ENCODE measurements at regions not wholly inside any gene's neighbourhood (a gene's known extent, or its start where the extent isn't known, plus 50 kb on each side); places are given as distances from the start of the nearest gene placed in this dataset. TPM values are rescaled to one million over a fixed set of nuclear protein-coding genes. Genes with fewer than 3 reads are reported as not detected.

GRCh38 chr7:7122701-7123281 lies 59.6 kb upstream of the C1GALT1 start:
- DNase-seq (ENCODE audit: low spot score), result no peak
- TF ChIP-seq, protein P1, sequence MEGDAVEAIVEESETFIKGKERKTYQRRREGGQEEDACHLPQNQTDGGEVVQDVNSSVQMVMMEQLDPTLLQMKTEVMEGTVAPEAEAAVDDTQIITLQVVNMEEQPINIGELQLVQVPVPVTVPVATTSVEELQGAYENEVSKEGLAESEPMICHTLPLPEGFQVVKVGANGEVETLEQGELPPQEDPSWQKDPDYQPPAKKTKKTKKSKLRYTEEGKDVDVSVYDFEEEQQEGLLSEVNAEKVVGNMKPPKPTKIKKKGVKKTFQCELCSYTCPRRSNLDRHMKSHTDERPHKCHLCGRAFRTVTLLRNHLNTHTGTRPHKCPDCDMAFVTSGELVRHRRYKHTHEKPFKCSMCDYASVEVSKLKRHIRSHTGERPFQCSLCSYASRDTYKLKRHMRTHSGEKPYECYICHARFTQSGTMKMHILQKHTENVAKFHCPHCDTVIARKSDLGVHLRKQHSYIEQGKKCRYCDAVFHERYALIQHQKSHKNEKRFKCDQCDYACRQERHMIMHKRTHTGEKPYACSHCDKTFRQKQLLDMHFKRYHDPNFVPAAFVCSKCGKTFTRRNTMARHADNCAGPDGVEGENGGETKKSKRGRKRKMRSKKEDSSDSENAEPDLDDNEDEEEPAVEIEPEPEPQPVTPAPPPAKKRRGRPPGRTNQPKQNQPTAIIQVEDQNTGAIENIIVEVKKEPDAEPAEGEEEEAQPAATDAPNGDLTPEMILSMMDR (IDR thresholded peaks at IDR 0.05; ENCODE audit: unreplicated experiment), result no peak
- no peak overlapping the region for H3K4me3 Mint-ChIP-seq (ENCODE audit: unreplicated experiment)
- H3K27me3 Mint-ChIP-seq (ENCODE audit: unreplicated experiment), result peaks cover 4% of the 10 kb centered on the region
- H3K9me3 Mint-ChIP-seq (ENCODE audit: unreplicated experiment), result no peaks in the 10 kb centered on the region
- no peaks in the 10 kb centered on the region for H3K36me3 Mint-ChIP-seq (ENCODE audit: low read depth, unreplicated experiment)
- H3K27ac Mint-ChIP-seq (ENCODE audit: unreplicated experiment), result no peak overlapping the region
- H3K4me1 Mint-ChIP-seq (ENCODE audit: unreplicated experiment), result peaks cover 2% of the 10 kb centered on the region

DNA sequence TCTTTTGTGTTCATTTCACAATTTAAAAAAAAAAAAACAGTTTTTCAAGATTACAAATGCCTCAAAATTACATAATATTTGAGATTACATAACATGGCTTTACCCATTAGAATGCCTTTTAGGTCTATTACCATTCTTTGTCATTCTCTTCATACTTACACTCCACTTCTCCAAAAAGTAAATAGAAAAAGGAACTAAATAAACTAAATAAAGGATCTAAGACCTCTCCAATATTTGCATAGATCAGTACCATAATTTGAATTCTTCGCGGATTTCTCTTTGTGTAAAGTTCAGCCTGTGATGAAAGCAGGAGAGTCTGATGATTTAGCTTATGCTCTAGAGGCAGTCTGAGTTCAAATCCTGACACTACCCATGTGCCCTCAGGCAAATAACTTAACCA lies 56.4 kb upstream of the C1GALT1 start:
- Mint-ChIP-seq H3K4me3 (ENCODE audit: unreplicated experiment) (no peak overlapping the region), H3K27ac (ENCODE audit: unreplicated experiment) (no peak overlapping the region), H3K4me1 (ENCODE audit: unreplicated experiment) (peaks cover 4% of the 10 kb centered on the region), H3K36me3 (ENCODE audit: low read depth, unreplicated experiment) (no peaks in the 10 kb centered on the region), H3K9me3 (ENCODE audit: unreplicated experiment) (no peaks in the 10 kb centered on the region), H3K27me3 (ENCODE audit: unreplicated experiment) (peaks cover 4% of the 10 kb centered on the region)
- no peak for DNase-seq (ENCODE audit: low spot score)
- TF ChIP-seq, protein P1 (IDR thresholded peaks at IDR 0.05; ENCODE audit: unreplicated experiment), result no peak

GRCh38 chr7:7127773-7128172 lies 54.6 kb upstream of the C1GALT1 start:
- H3K27ac Mint-ChIP-seq (ENCODE audit: unreplicated experiment), result no peak overlapping the region
- H3K9me3 Mint-ChIP-seq (ENCODE audit: unreplicated experiment), result no peaks in the 10 kb centered on the region
- H3K4me3 Mint-ChIP-seq (ENCODE audit: unreplicated experiment), result no peak overlapping the region
- peaks cover 4% of the 10 kb centered on the region for H3K27me3 Mint-ChIP-seq (ENCODE audit: unreplicated experiment)
- no peaks in the 10 kb centered on the region for H3K36me3 Mint-ChIP-seq (ENCODE audit: low read depth, unreplicated experiment)
- H3K4me1 Mint-ChIP-seq (ENCODE audit: unreplicated experiment), result peaks cover 9% of the 10 kb centered on the region
- TF ChIP-seq, protein P1 (IDR thresholded peaks at IDR 0.05; ENCODE audit: unreplicated experiment), result no peak
- DNase-seq (ENCODE audit: low spot score), result no peak

GRCh38 chr7:7129381-7129780 lies 53.0 kb upstream of the C1GALT1 start:
- Mint-ChIP-seq H3K9me3 (ENCODE audit: unreplicated experiment) (no peaks in the 10 kb centered on the region), H3K27ac (ENCODE audit: unreplicated experiment) (no peak overlapping the region), H3K4me1 (ENCODE audit: unreplicated experiment) (peaks cover 9% of the 10 kb centered on the region), H3K36me3 (ENCODE audit: low read depth, unreplicated experiment) (no peaks in the 10 kb centered on the region), H3K27me3 (ENCODE audit: unreplicated experiment) (peaks cover 2% of the 10 kb centered on the region), H3K4me3 (ENCODE audit: unreplicated experiment) (no peak overlapping the region)
- TF ChIP-seq, protein P1 (IDR thresholded peaks at IDR 0.05; ENCODE audit: unreplicated experiment), result no peak
- DNase-seq (ENCODE audit: low spot score), result no peak

- no peak overlapping the region for H3K27ac Mint-ChIP-seq (ENCODE audit: unreplicated experiment)
- H3K36me3 Mint-ChIP-seq (ENCODE audit: low read depth, unreplicated experiment), result no peaks in the 10 kb centered on the region
- H3K9me3 Mint-ChIP-seq (ENCODE audit: unreplicated experiment), result no peaks in the 10 kb centered on the region
- peaks cover 9% of the 10 kb centered on the region for H3K4me1 Mint-ChIP-seq (ENCODE audit: unreplicated experiment)
- TF ChIP-seq, protein P1 (IDR thresholded peaks at IDR 0.05; ENCODE audit: unreplicated experiment), result no peak
- H3K27me3 Mint-ChIP-seq (ENCODE audit: unreplicated experiment), result peaks cover 2% of the 10 kb centered on the region
- H3K4me3 Mint-ChIP-seq (ENCODE audit: unreplicated experiment), result no peak overlapping the region
- no peak for DNase-seq (ENCODE audit: low spot score)
Measured at GRCh38 chr7:7131273-7131672, 51.1 kb upstream of the C1GALT1 start.

Small RNA genes in the stretch of these regions (microRNA-seq; reads per million reads assigned to microRNA genes)
- not detected for gene MIR3683 (ENCODE audit: unreplicated experiment)
